HepG2 (cell line): ENCODE measurements at regions not wholly inside any gene's neighbourhood (a gene's known extent, or its start where the extent isn't known, plus 50 kb on each side); places are given as distances from the start of the nearest gene placed in this dataset.

Experiments
- ATF7 ChIP-seq, 2 experiments: fragments of 450-650 bp in 1 of 2; sonication (generic) in 1 of 2; formaldehyde crosslinking in 1 of 2; IDR thresholded peaks; 2 replicates each; pipeline versions ENCODE4 v1.4.0 to v1.6.1; 2016 to 2020; ENCODE audit warnings: antibody characterized with exemption in 1 of 2, mild to moderate bottlenecking in 1 of 2, missing genetic modification reagents in 1 of 2
- CHD2 ChIP-seq: IDR thresholded peaks from 2 replicates; pipeline ENCODE4 v1.6.1; 2011; ENCODE audit warnings: low read depth, low read length, improper control_type of control experiment
- CREB1 ChIP-seq, 2 experiments: fragments of 450-650 bp in 1 of 2; IDR thresholded peaks; 2 replicates each; pipeline ENCODE4 v1.6.1; 2016 to 2017; ENCODE audit warnings: control low read depth in 1 of 2, mild to moderate bottlenecking in 1 of 2, missing compliant biosample characterization in 1 of 2, missing genetic modification characterization in 1 of 2
- CTCF ChIP-seq: sonication (generic); formaldehyde crosslinking; IDR thresholded peaks from 2 replicates; pipeline ENCODE4 v1.5.0; 2020; ENCODE audit warnings: mild to moderate bottlenecking, missing genetic modification reagents, moderate library complexity
- MYC ChIP-seq: sonication (generic); formaldehyde crosslinking; IDR thresholded peaks from 2 replicates; pipeline ENCODE4 v1.9.0; 2021; ENCODE audit warnings: missing genetic modification reagents, borderline replicate concordance
- NFRKB ChIP-seq: fragments of 450-650 bp; IDR thresholded peaks from 2 replicates; pipeline ENCODE4 v1.6.1; 2017
- RAD21 ChIP-seq: fragments of 450-650 bp; formaldehyde crosslinking; IDR thresholded peaks from 2 replicates; pipeline ENCODE4 v1.5.0; 2020; ENCODE audit warnings: mild to moderate bottlenecking
- U2AF2 ChIP-seq: fragments of 200-400 bp; formaldehyde crosslinking; IDR thresholded peaks from 2 replicates; pipeline ENCODE4 v1.6.1; 2017; ENCODE audit warnings: low read depth, mild to moderate bottlenecking, low read length
- ZBTB25 ChIP-seq: IDR thresholded peaks from 2 replicates; pipeline ENCODE4 v1.6.1; 2018; ENCODE audit warnings: missing genetic modification reagents
- ZBTB43 ChIP-seq: sonication (generic); formaldehyde crosslinking; conservative IDR thresholded peaks from 2 replicates; pipeline ENCODE4 v1.4.0; 2020; ENCODE audit warnings: missing genetic modification reagents
- ZHX2 ChIP-seq, 2 experiments: sonication (generic) in 1 of 2; formaldehyde crosslinking in 1 of 2; IDR thresholded peaks; 2 replicates each; pipeline versions ENCODE4 v1.6.1 to v1.9.0; 2014 to 2022; ENCODE audit warnings: antibody characterized with exemption in 1 of 2, borderline replicate concordance in 1 of 2, inconsistent platforms in 1 of 2, low read depth in 1 of 2, missing genetic modification reagents in 1 of 2
- ZNF512 ChIP-seq: sonication (generic); formaldehyde crosslinking; IDR thresholded peaks from 2 replicates; pipeline ENCODE4 v1.4.0; 2020; ENCODE audit warnings: mild to moderate bottlenecking, missing genetic modification reagents
- TF ChIP-seq, protein P1 (sequence below): sonication (generic); formaldehyde crosslinking; IDR thresholded peaks from 2 replicates; pipeline ENCODE4 v1.5.0; 2020; ENCODE audit warnings: missing genetic modification reagents

DNA sequence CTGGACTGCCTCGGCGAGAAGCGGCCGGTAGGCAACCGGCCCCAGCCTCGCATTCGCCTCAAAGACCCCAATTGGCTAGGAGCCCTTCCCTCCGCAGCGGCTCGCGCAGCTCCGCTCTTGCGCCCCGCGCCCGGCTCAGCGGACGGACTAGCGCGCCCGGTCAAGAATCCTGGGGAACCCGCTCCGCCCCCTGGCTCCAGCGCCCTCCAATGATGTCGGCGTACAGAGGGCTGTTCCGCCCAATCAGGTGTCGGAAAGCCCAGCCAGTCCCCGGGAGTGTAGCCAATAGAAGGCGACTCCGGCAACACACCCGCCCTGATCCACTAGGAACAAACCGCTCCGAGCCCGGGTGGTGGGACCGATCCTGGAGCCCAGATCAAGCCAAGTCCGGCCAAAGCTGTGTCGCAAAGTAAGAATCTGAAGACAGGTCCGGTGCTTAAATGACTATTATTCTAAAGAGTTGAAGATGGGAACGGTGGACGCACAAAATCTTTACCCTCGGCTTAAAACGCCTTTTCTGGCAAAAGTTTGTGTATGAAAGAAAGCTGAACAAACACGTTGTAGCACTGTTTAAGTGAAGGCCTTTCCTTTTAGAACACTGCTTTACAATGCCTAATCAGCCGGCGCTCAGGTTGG lies 132.2 kb downstream of the OGFRL1 start:
- no peak for TF ChIP-seq MYC (CRISPR knock-in tag)
- TF ChIP-seq ZNF512 (CRISPR knock-in tag), result no peak
- no peak for TF ChIP-seq CHD2
- TF ChIP-seq, protein P1, sequence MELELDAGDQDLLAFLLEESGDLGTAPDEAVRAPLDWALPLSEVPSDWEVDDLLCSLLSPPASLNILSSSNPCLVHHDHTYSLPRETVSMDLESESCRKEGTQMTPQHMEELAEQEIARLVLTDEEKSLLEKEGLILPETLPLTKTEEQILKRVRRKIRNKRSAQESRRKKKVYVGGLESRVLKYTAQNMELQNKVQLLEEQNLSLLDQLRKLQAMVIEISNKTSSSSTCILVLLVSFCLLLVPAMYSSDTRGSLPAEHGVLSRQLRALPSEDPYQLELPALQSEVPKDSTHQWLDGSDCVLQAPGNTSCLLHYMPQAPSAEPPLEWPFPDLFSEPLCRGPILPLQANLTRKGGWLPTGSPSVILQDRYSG (CRISPR knock-in tag), result no peak
- TF ChIP-seq NFRKB, result no peak
- no peak for TF ChIP-seq CREB1 (IDR thresholded peaks at IDR 0.05)
- no peak for TF ChIP-seq CREB1 (CRISPR knock-in tag; IDR thresholded peaks at IDR 0.05)
- TF ChIP-seq ZHX2 (IDR thresholded peaks at IDR 0.05; ENCODE audit: low read depth), result no peak
- no peak for TF ChIP-seq ZHX2 (CRISPR knock-in tag; IDR thresholded peaks at IDR 0.05; ENCODE audit: borderline replicate concordance)
- TF ChIP-seq ZBTB25 (CRISPR knock-in tag), result no peak
- TF ChIP-seq RAD21 (CRISPR knock-in tag), result no peak
- no peak for TF ChIP-seq ZBTB43 (CRISPR knock-in tag)
- TF ChIP-seq CTCF (CRISPR knock-in tag), result no peak
- no peak for TF ChIP-seq U2AF2
- no peak for TF ChIP-seq ATF7 (IDR thresholded peaks at IDR 0.05)
- TF ChIP-seq ATF7 (CRISPR knock-in tag; IDR thresholded peaks at IDR 0.05), result no peak
